ENCODE measurements at regions not wholly inside any gene's neighbourhood (a gene's known extent, or its start where the extent isn't known, plus 50 kb on each side); places are given as distances from the start of the nearest gene placed in this dataset.

DNA sequence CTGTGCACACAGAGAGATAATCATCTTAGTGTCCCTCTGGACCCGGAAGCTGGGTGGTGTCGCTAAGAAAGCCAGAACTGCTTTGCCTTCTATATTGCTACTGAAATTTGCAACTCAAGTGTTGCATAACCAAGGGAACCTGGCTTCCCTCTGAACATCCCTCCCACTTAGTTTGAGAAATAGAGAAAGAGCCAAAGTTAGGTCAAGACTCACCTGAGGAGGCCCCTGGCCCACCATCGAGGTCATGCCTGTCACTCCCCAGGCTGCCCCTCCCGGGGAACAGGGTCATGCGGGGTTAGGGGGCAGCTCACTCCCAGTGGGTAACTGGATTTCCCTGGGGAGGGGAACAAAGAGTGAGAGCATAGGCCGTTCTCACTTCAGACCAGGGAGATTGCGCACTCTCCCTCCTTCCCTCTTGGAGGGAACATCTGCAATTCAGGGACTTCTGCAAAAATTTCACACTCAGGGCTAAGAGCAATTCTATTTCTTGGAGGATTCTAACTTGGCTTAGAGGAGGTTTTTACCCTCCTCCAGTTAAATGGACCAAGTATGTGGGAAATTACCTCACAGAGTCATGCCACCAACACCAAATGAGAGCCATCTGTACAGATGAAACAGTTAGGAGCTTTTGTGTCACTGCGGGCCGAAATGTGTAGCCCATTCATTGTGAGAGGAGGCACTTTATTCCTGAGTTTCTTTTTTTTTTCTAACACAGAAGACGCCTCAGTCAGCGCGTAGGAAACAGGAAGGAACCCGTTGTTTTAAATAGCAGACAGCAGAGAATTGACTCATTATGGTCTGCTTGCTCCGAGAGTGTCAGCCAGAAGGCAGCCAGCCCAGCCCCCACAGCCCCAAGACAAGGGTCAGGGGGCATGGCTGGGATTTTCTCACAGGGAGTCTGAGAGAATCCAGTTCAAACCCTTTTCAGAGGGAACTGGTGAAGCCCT lies 221.3 kb downstream of the ARHGAP12 start:
- Histone ChIP-seq H3K9ac (ENCODE audit: low read length) (no peak overlapping the region), H3K27me3 (ENCODE audit: control insufficient read depth, insufficient read depth, low read length) (no peaks in the 10 kb centered on the region), H3K27ac (ENCODE audit: low read depth, low read length) (peak overlapping the region; percentile 79), H3K4me3 (ENCODE audit: low read length) (peak overlapping the region; percentile 19), H3K36me3 (ENCODE audit: control insufficient read depth, insufficient read depth, low read length) (no peaks in the 10 kb centered on the region), H3K4me1 (ENCODE audit: control insufficient read depth, insufficient read depth, low read length) (peaks cover 26% of the 10 kb centered on the region)

- Histone ChIP-seq H3K4me3 (ENCODE audit: low read length) (no peak overlapping the region), H3K27me3 (ENCODE audit: control insufficient read depth, insufficient read depth, low read length) (no peaks in the 10 kb centered on the region), H3K9ac (ENCODE audit: low read length) (no peak overlapping the region), H3K27ac (ENCODE audit: low read depth, low read length) (peak overlapping the region; percentile 79), H3K4me1 (ENCODE audit: control insufficient read depth, insufficient read depth, low read length) (peaks cover 28% of the 10 kb centered on the region), H3K36me3 (ENCODE audit: control insufficient read depth, insufficient read depth, low read length) (no peaks in the 10 kb centered on the region)
Measured at GRCh38 chr10:31706464-31707092, 222.1 kb downstream of the ARHGAP12 start.

- Histone ChIP-seq H3K36me3 (ENCODE audit: control insufficient read depth, insufficient read depth, low read length) (no peaks in the 10 kb centered on the region), H3K27me3 (ENCODE audit: control insufficient read depth, insufficient read depth, low read length) (no peaks in the 10 kb centered on the region), H3K4me1 (ENCODE audit: control insufficient read depth, insufficient read depth, low read length) (peaks cover 34% of the 10 kb centered on the region), H3K9ac (ENCODE audit: low read length) (no peak overlapping the region), H3K4me3 (ENCODE audit: low read length) (no peak overlapping the region), H3K27ac (ENCODE audit: low read depth, low read length) (no peak overlapping the region)
Measured at GRCh38 chr10:31705136-31705535, 223.5 kb downstream of the ARHGAP12 start.

DNA sequence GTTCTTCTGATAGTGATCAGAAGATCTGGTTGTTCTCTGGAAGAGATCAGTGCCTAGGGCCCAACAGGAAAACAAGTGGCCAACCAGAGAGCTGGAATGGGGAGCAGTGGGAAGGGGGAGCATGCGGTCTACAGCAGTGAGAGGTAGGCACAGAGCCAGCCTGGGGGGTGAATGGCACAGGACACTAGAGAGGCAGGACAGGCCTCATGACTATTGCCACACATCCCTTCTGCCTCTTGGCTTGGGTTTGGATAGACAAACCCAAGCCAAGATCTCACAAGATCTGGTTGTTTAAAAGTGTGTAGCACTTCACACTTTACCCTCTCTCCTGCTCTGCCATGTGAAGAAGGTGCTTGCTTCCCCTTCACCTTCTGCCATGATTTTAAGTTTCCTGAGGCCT lies 224.4 kb downstream of the ARHGAP12 start:
- Histone ChIP-seq H3K4me1 (ENCODE audit: control insufficient read depth, insufficient read depth, low read length) (peaks cover 35% of the 10 kb centered on the region), H3K27me3 (ENCODE audit: control insufficient read depth, insufficient read depth, low read length) (no peaks in the 10 kb centered on the region), H3K9ac (ENCODE audit: low read length) (no peak overlapping the region), H3K27ac (ENCODE audit: low read depth, low read length) (no peak overlapping the region), H3K36me3 (ENCODE audit: control insufficient read depth, insufficient read depth, low read length) (no peaks in the 10 kb centered on the region), H3K4me3 (ENCODE audit: low read length) (no peak overlapping the region)

DNA sequence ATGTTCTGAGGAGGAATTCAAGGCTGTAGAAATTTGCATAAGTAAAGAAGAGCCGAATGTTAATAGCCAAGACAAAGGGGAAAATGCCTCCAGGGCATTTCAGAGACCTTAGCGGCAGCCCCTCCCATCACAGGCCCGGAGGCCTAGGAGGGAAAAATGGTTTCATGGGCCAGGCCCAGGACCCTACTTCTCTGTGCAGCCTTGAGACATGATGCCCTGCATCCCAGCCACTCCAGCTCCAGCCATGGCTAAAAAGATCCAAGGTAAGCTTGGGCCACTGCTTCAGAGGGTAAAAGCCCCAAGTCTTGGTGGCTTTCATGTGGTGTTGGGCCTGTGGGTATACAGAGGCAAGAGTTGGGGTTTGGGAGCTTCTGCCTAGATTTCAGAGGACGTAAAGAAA lies 225.7 kb downstream of the ARHGAP12 start:
- H3K27me3 ChIP-seq (ENCODE audit: control insufficient read depth, insufficient read depth, low read length), result no peaks in the 10 kb centered on the region
- H3K4me1 ChIP-seq (ENCODE audit: control insufficient read depth, insufficient read depth, low read length), result peaks cover 31% of the 10 kb centered on the region
- H3K27ac ChIP-seq (ENCODE audit: low read depth, low read length), result no peak overlapping the region

GRCh38 chr10:31702005-31702404 lies 226.6 kb downstream of the ARHGAP12 start:
- no peaks in the 10 kb centered on the region for H3K27me3 ChIP-seq (ENCODE audit: control insufficient read depth, insufficient read depth, low read length)
- no peak overlapping the region for H3K9ac ChIP-seq (ENCODE audit: low read length)
- H3K27ac ChIP-seq (ENCODE audit: low read depth, low read length), result peak overlapping the region; percentile 11
- no peak overlapping the region for H3K4me3 ChIP-seq (ENCODE audit: low read length)
- peaks cover 34% of the 10 kb centered on the region for H3K4me1 ChIP-seq (ENCODE audit: control insufficient read depth, insufficient read depth, low read length)
- no peaks in the 10 kb centered on the region for H3K36me3 ChIP-seq (ENCODE audit: control insufficient read depth, insufficient read depth, low read length)

More for the DNA sequence above, 225.7 kb downstream of the ARHGAP12 start:
- no peak overlapping the region for H3K9ac ChIP-seq (ENCODE audit: low read length)
- H3K4me3 ChIP-seq (ENCODE audit: low read length), result no peak overlapping the region
- H3K36me3 ChIP-seq (ENCODE audit: control insufficient read depth, insufficient read depth, low read length), result no peaks in the 10 kb centered on the region

GRCh38 chr10:31701546-31701945 lies 227.1 kb downstream of the ARHGAP12 start:
- Histone ChIP-seq H3K4me3 (ENCODE audit: low read length) (no peak overlapping the region), H3K36me3 (ENCODE audit: control insufficient read depth, insufficient read depth, low read length) (no peaks in the 10 kb centered on the region), H3K4me1 (ENCODE audit: control insufficient read depth, insufficient read depth, low read length) (peaks cover 32% of the 10 kb centered on the region), H3K27me3 (ENCODE audit: control insufficient read depth, insufficient read depth, low read length) (no peaks in the 10 kb centered on the region), H3K9ac (ENCODE audit: low read length) (no peak overlapping the region), H3K27ac (ENCODE audit: low read depth, low read length) (peak overlapping the region; percentile 11)

GRCh38 chr10:31700181-31700611 lies 228.4 kb downstream of the ARHGAP12 start:
- Histone ChIP-seq H3K36me3 (ENCODE audit: control insufficient read depth, insufficient read depth, low read length) (no peaks in the 10 kb centered on the region), H3K4me3 (ENCODE audit: low read length) (no peak overlapping the region), H3K9ac (ENCODE audit: low read length) (no peak overlapping the region), H3K27ac (ENCODE audit: low read depth, low read length) (peak overlapping the region; percentile 17), H3K4me1 (ENCODE audit: control insufficient read depth, insufficient read depth, low read length) (peaks cover 30% of the 10 kb centered on the region), H3K27me3 (ENCODE audit: control insufficient read depth, insufficient read depth, low read length) (no peaks in the 10 kb centered on the region)

- H3K4me1 ChIP-seq (ENCODE audit: control insufficient read depth, insufficient read depth, low read length), result peaks cover 32% of the 10 kb centered on the region
- no peaks in the 10 kb centered on the region for H3K36me3 ChIP-seq (ENCODE audit: control insufficient read depth, insufficient read depth, low read length)
Measured at GRCh38 chr10:31698181-31698830, 230.3 kb downstream of the ARHGAP12 start.

GRCh38 chr10:31697271-31698180 lies 231.1 kb downstream of the ARHGAP12 start:
- Histone ChIP-seq H3K4me1 (ENCODE audit: control insufficient read depth, insufficient read depth, low read length) (peaks cover 32% of the 10 kb centered on the region), H3K9ac (ENCODE audit: low read length) (no peak overlapping the region), H3K4me3 (ENCODE audit: low read length) (peak overlapping the region; percentile 39)

More at GRCh38 chr10:31698181-31698830, 230.3 kb downstream of the ARHGAP12 start:
- H3K4me3 ChIP-seq (ENCODE audit: low read length), result peak overlapping the region; percentile 39
- H3K27ac ChIP-seq (ENCODE audit: low read depth, low read length), result peak overlapping the region; percentile 89
- H3K9ac ChIP-seq (ENCODE audit: low read length), result no peak overlapping the region
- H3K27me3 ChIP-seq (ENCODE audit: control insufficient read depth, insufficient read depth, low read length), result no peaks in the 10 kb centered on the region

GRCh38 chr10:31694929-31695837 lies 233.4 kb downstream of the ARHGAP12 start:
- H3K4me1 ChIP-seq (ENCODE audit: control insufficient read depth, insufficient read depth, low read length), result peaks cover 23% of the 10 kb centered on the region
- no peaks in the 10 kb centered on the region for H3K36me3 ChIP-seq (ENCODE audit: control insufficient read depth, insufficient read depth, low read length)
- H3K9ac ChIP-seq (ENCODE audit: low read length), result no peak overlapping the region
- H3K4me3 ChIP-seq (ENCODE audit: low read length), result no peak overlapping the region
- no peaks in the 10 kb centered on the region for H3K27me3 ChIP-seq (ENCODE audit: control insufficient read depth, insufficient read depth, low read length)
- H3K27ac ChIP-seq (ENCODE audit: low read depth, low read length), result peak overlapping the region; percentile 19

More at GRCh38 chr10:31697271-31698180, 231.1 kb downstream of the ARHGAP12 start:
- Histone ChIP-seq H3K27me3 (ENCODE audit: control insufficient read depth, insufficient read depth, low read length) (no peaks in the 10 kb centered on the region), H3K36me3 (ENCODE audit: control insufficient read depth, insufficient read depth, low read length) (no peaks in the 10 kb centered on the region), H3K27ac (ENCODE audit: low read depth, low read length) (peak overlapping the region; percentile 89)

Measured in rectal smooth muscle tissue (tissue), 1 donor.